ENCODE measurements at regions not wholly inside any gene's neighbourhood (a gene's known extent, or its start where the extent isn't known, plus 50 kb on each side); places are given as distances from the start of the nearest gene placed in this dataset.

DNA sequence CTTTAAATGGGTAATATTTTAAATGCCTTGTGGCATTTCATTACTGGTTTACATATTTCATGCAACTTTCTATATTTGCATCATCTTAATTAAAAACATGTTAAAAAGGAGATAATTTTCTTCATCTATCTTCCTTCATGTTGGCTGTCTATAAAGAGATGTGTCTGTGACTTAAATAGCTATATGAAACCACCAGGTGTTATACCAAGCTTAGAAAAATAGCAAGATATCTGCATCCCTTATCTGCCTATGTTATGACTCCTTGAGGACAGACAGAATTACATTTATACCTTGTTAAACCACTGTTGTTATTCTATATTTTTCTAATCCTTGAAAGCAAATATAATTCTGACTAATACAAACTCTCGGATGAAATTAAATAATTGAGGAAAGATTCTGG, 763.8 kb upstream of the GALNTL6 start:
- intact Hi-C loops (cut with DNase I): no loop called here
- DNase-seq (ENCODE audit: low spot score): no peak

DNA sequence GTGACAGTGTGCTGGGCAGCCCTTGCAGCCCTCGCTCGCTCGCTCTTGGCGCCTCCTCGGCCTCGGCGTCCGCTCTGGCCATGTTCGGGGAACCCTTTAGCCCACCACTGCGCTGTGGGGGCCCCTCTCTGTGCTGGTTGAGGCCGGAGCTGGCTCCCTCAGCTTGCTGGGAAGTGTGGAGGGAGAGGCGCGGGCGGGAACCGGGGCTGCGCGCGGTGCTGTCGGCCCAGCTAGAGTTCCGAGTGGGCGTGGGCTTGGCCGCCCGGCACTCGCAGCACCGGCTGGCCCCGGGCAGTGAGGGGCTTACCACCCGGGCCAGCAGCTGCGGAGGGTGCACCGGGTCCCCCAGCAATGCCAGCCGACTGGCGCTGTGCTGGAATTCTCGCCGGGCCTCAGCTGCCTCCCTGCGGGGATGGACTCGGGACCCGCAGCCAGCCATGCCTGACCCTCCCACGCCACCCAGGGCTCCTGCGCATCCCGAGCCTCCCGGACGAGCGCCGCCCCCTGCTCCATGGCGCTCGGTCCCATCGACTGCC, 770.1 kb upstream of the GALNTL6 start:
- DNase-seq (ENCODE audit: low spot score): peak; percentile 78
- intact Hi-C loops (cut with DNase I): no loop called here

DNA sequence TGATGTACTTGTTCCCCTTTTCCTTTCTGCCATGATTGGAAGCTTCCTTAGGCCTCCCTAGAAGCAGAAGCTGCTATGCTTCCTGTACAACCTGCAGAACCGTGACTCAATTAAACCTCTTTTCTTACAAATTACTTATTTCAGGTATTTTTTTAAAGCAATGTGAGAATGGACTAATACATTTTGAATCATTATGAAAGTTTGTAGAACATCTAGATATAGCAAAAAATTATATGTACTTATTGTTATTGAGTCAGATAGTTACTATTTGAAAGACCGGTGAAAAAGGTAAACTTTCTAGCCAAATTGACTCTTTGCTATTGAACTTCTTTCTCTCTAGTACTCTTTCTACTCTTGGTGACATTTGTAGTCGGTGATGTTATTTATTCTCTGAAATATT, 777.3 kb upstream of the GALNTL6 start:
- intact Hi-C loops (cut with DNase I): no loop called here
- DNase-seq (ENCODE audit: low spot score): no peak

DNA sequence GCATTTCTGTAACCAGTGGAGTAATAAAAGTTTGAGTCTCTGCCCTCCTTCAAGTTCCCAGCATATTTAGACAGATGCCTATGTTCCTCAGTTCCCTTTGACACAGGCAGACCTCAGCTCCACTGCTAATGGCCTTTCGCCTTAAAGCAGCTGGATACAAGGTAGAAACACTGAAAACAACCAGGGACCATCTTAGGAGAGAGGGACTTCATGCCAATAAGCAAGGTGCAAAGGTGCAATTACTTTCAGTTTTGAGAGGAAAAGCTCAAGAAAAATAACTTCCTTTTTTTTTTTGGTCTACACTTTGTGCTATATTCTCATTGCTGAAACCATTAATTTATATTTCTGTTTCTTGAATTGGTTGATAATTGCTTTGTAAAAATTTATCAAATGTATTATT, 781.9 kb upstream of the GALNTL6 start:
- no peak for DNase-seq (ENCODE audit: low spot score)
- intact Hi-C loops (cut with DNase I): no loop called here

DNA sequence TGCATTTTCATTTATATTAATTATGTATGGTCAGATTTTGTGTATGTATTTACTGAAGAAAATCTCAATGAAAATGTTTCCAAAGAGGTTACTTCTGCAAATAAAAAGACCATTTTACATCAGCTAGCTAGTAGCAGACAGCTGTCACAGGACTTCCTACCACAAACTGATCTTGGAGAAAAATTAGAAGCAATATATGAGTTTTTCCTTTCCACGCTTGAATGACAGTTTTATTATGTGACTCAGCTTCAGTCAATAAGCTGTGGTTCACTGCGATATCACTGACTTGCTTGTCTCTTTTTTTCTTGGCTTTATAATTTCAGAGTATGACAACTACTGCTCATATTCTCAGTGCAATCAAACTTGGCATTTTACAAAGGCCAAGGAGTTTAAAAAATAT, 787.4 kb upstream of the GALNTL6 start:
- DNase-seq (ENCODE audit: low spot score): no peak
- intact Hi-C loops (cut with DNase I): no loop called here

DNA sequence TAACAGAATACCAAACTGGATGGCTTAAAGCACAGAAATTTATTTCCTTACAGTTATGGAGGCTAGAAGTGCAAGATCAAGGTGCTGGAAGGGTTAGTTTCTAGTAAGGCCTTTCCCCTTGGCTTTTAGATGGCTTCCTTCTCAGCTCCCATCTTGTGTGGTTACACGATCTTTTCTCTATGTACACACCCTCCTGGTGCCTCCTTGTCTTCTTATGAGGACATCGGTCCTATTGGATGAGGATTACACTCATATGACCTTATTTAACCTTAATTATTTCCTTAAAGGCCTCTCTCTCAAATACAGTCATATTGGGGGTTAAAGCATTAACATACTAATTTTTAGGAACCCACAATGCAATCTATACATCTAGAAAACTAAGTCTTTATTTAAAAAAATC, 787.9 kb upstream of the GALNTL6 start:
- intact Hi-C loops (cut with DNase I): no loop called here
- DNase-seq (ENCODE audit: low spot score): no peak

DNA sequence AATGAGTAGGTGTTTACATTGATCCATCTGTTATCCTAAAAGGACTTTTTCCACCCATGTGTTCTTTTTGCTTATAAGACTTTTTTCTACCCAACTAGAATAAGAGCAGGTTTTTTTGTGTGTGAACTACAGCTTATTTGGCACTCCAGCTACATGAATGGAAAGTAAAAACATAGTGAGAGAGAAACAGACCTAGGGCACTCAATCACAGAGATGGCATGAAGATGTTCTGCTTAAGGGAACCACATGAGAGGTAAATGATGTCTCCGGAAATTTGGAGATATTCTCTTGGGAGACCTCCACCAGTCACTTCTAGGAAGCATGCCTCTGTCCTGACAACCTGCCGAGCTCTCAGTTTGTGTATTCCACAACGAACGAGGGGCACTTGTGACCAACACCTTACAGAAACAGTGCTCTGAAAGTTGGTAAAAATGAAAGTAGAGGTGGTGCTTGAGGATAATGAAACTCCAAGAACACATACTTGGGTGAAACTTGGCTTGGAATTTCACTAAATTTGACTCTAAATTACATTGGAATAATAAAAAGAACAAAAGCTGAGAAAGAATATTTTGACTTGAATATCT, 788.4 kb upstream of the GALNTL6 start:
- intact Hi-C loops (cut with DNase I): no loop called here
- DNase-seq (ENCODE audit: low spot score): no peak

DNA sequence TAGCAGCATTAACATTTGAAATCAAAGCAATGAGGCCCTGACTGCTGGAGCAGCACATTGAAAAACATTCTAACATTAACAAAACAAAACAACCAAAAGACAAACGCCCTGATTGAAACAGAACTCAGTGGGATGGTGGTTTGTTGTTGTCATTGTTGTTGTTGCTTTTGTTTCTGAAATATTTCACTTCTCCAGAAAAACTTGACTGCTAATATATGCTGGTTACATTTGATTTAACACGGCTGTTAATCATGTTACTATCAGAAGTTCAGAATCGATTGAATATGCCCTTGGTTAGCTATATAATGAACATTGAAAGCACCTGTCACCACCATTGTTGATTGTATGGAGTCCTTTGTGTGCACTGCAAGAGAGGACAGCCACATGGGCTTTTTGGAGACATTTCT, 790.4 kb upstream of the GALNTL6 start:
- intact Hi-C loops (cut with DNase I): no loop called here
- DNase-seq (ENCODE audit: low spot score): no peak

DNA sequence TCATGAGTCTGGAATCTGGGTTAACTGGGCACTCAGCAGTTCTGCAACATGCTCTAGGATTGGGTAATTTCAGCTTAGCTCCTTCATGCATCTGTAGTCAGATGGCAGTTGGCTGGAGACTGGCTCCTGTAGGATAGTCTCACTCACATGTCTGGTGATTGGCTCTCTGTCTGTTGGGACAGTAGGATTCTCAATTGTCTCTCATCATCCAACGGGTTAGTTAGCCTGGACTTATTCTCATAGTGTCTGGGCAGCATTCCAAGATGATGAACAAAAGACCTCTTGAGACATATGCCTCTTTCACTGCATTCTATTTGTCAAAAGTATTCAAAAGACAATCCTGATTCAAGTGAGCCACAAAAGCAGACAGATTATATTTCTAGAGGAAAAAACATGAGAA, 795.6 kb upstream of the GALNTL6 start:
- DNase-seq (ENCODE audit: low spot score): no peak
- intact Hi-C loops (cut with DNase I): no loop called here

DNA sequence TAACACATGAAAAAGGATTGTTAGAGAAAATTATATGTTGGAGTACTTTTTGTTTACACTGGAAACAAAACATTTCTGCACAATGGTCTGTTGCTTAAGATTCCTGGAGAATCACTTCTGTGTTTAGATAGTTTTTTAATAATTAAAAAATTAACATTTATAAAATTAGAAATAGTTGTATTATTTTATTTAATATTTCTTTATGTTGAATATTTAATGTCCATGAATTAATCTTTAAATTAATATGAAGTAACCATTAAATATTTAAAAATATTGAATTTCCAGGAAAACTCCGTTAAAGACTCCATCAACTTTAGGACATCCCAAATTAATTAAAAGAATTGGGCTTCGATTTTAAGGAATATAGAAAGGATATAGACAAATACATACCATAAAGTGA, 797.1 kb upstream of the GALNTL6 start:
- intact Hi-C loops (cut with DNase I): no loop called here
- no peak for DNase-seq (ENCODE audit: low spot score)

DNA sequence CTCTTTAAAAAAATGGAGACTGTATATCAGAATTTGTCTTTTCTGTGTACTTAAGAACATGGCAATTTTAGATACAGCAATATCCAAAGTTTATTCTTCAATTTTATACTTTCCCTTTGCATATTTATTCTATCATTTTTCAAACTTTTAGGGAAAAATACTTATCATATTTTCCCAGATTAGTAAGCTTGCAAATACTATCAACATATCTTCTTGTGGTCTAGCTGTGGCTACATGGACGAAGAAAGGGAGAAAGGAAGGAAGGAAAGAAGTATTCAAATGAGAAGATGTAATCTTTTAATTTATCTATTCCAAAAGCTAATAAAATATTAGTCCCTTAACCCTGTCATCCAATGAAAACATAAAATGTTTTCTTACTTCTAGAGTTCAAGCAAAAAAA, 797.8 kb upstream of the GALNTL6 start:
- intact Hi-C loops (cut with DNase I): no loop called here
- no peak for DNase-seq (ENCODE audit: low spot score)

DNA sequence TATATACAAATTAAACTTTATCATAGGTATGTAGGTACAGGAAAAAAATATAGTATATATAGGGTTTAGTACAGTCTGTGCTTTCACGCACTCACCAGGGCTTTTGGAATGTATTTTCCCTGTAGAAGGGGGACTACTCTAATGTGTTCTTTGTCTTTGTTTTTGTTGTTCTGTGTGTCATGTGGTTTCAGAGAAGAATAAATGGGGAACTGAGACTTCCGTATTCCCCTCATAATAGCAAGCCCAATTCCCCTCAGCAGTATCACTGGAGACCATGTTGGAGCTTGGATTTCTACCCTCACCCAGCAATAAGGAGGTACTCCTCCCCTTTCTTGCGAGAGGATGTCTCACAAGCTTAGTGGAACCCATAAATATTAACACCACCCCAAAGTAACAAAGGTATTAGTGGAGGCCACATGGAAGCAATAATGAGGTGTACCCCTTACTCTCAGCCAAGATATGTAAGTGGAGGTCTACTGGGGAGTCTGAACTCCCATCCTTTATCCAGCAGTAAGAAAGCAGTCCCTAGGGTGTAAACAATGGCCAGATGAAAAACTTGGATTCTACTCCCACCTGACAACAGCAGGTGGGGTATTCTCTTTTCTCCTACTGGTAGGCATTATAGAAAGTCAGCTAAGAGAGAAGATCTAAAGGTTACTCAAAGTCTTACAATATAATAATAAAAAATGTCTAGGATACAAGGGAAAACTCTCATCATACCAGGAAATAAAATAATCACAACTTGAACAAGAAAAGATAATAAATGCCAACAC, 805.4 kb upstream of the GALNTL6 start:
- no peak for DNase-seq (ENCODE audit: low spot score)
- intact Hi-C loops (cut with DNase I): no loop called here

DNA sequence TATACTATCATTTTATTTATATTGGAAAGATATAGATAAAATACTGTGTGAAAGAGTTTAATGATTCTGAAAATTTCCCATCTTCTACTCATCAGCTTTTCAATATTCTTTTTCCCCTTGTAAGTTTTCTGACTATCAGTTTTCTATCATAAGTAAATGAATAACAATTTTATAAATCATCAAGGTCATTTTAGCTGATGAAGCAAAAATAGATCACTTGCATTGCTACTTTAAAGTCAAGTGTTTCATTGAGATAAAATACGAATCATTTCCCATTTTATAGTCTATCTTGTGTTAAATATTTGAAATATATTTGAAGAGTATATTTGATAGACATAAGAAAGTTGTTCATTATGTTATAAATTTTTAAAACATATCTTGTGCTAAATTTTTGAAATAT, 811.0 kb upstream of the GALNTL6 start:
- intact Hi-C loops (cut with DNase I): no loop called here
- DNase-seq (ENCODE audit: low spot score): no peak

DNA sequence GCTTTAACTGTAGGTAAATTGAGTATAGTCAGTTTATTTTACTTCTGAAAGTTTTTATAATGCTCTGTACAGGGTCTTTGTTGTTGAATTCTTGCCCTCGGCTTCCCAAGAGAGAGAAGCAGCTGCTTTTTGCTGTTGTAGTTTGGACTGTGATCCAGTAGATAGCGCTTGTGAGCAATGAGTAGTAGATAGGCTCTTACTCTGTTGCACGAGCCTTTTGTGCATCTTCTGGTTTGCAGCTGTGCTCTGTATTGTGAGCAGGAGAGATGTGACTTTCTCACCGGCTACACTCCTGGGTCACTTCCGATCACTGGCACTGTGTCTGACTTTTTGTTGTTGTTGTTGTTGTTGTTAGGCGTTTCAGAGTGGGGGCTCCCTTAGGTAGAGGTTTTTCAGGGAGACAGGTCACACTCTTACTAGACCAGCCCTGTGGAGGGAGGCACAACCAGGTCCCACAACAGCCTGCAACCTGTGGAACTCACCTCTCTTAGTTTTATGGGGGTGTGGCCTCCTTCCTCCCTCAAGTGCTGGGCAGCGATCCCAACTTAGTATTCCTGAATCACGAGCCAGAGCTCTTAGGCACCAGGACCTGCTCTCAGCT, 822.1 kb upstream of the GALNTL6 start:
- intact Hi-C loops (cut with DNase I): no loop called here
- DNase-seq (ENCODE audit: low spot score): no peak

DNA sequence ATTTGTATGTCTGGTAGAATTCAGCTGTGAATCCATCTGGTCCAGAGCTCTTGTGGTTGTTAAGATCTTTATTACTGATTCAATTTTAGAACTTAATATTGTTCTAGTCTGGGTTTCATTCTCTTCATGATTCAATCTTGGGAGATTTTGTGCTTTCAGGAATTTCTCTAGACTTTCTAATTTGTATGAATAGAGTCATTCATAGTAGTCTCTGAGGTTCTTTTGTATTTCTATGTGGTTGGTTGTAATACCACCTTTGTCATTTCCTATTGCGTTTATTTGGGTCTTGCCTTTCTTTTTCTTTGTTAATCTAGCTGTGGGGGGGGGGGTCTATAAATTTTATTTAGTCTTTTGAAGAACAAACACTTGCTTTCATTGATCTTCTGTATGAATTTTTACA, 824.8 kb upstream of the GALNTL6 start:
- no peak for DNase-seq (ENCODE audit: low spot score)
- intact Hi-C loops (cut with DNase I): no loop called here

DNA sequence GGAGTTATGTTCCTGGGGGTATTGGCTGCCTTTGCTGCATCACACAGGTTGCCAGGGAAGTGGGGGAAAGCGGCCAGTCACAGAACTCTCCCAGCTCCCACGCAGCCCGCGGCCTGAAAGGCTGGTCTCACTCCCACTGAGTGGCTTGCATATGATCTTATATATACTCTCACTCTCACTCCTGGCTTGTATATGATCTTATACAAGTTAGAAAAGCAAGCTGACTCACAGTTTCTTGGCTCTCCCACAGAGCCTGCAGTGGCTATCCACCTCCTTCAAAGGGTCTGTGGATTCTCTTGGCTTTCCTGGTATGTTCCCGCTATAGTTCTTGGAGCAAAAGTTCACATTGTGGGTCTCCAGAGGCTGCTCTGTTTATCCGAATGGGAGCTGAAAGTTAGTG, 833.5 kb upstream of the GALNTL6 start:
- intact Hi-C loops (cut with DNase I): no loop called here
- no peak for DNase-seq (ENCODE audit: low spot score)

DNA sequence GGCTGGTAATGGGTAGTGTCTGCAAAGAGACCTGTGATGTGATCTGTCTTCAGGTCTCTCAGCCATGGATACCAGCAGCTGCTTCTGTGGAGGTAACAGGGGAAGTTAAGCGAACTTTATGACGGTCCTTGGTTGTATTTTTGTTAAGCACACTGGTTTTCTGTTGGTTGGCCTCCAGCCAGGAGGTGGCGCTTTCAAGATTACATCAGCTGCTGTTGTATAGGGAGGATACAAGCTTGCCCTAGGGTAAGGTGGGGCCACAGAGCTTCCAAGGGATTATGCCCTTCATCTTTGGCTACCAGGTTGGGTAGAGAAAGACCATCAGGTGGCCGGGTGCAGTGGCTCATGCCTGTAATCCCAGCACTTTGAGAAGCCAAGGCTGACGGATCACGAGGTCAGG, 834.2 kb upstream of the GALNTL6 start:
- intact Hi-C loops (cut with DNase I): no loop called here
- no peak for DNase-seq (ENCODE audit: low spot score)

DNA sequence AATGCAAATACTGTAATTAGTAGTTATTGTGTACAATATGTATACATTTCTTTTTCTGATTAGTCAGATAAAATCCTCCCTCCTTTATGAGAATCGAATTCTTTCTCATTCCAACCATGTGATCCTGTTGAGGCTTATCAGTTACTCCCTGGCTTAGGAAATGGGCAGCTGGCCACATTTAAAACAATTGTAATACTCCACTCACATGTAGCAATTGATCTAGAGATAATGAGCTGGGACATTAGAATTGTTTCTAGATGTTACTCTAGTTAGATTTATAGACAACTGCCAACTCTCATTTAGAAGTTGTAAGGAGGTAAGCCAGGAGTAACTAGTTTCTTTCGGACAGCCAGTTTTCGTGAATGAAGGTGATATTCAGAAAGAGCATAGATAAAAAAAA, 859.3 kb upstream of the AADAT start:
- intact Hi-C loops (cut with DNase I): no loop called here
- DNase-seq (ENCODE audit: low spot score): no peak

DNA sequence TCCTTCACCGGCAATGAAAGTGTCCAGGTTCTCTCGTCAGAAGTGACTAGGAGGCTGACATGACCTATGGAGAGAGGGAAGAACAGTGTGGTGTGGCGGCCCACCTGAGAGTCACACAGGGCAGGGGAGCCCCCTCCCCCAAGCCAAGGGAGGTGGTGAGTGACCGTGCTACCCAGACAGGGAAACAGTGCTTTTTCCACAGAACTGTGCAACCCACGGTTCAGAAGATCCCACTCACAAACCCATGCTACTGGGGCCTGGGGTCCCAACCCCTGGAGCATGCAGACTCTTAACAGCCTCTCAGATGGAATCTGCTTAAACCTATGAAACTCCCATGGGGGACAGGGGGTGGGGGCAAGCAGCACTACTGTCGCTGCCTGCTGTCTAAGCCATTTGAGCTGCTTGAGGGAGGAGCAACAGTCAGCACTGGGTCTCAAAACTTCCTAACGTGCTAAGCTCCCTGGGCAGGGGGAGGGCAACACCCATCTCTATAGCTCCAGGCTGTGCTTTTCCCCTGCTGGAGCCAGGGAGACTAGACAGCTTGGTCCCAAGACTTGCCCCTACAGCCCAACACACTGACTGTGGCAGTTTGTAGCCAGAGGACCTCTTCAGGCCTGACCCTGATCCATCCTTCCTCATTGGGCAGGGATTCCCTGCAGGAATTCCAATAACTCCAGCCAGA, 850.4 kb upstream of the AADAT start:
- DNase-seq (ENCODE audit: low spot score): peak; percentile 35
- intact Hi-C loops (cut with DNase I): no loop called here

DNA sequence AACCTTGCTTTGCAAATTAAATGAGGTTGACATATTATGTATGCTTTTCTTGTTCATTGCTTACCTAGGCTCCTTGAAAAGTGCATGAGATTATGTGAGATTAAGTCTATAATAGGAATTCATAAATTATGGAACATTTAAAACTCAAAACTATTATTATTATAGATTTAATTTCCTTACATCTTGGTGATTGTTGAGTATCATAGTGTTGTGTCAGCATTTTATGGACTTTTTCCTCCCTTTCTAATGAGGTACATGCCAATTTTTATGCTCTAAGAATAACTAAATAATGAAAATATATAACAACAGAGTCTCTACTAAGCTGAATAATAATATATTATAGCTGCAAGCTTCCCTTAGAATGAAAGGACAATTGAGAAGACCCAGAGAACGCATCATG, 848.8 kb upstream of the AADAT start:
- no peak for DNase-seq (ENCODE audit: low spot score)
- intact Hi-C loops (cut with DNase I): no loop called here

Data from posterior vena cava (tissue), 2 donors.